Head of caudate nucleus (tissue), 42 donors: ENCODE measurements at regions not wholly inside any gene's neighbourhood (a gene's known extent, or its start where the extent isn't known, plus 50 kb on each side); places are given as distances from the start of the nearest gene placed in this dataset.
"Not testable (repeated sequence)": the region's sequence is repeated elsewhere in the genome, so short reads cannot be mapped to it uniquely, and the experiment has no call there.

Experiments used
- DNase-seq, 42 donors: peaks; one replicate each; pipeline versions ENCODE4 v3.0.0 to v3.0.0-alpha.2; 2020 to 2021; ENCODE audit warnings: mixed read lengths in 7 of 42
- intact Hi-C: fragments of 100-400 bp; cut with DNase I; formaldehyde crosslinking; loops from one replicate; pipeline ENCODE4 v1.15.0; 2022

GRCh38 chr4:81737865-81738559, 266.3 kb upstream of the RASGEF1B start:
- intact Hi-C loops, result no loop called here
- no peak for DNase-seq

GRCh38 chr4:81736324-81736723, 264.6 kb upstream of the RASGEF1B start:
- intact Hi-C loops, result no loop called here
- DNase-seq, result no peak

DNA sequence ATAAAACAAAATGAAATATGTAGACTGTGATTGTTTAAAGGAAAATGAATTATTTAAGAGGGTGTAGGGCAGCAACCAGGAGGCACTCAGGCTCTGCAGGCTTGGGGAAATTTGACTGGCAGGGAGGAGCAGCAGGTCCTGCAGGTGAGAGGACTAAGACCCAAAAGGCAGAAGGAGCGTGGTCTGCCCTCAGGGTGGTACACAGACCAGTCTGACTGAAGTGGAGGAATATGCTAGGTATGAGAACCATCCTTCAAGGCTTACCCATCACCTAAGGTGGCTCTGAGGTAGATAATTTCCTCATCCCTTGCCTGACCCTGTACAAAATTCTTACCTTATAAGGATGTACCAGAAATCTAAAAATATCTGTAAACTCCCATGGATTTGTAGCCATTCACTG, 261.3 kb upstream of the RASGEF1B start:
- intact Hi-C loops, result no loop called here
- DNase-seq, result no peak

DNA sequence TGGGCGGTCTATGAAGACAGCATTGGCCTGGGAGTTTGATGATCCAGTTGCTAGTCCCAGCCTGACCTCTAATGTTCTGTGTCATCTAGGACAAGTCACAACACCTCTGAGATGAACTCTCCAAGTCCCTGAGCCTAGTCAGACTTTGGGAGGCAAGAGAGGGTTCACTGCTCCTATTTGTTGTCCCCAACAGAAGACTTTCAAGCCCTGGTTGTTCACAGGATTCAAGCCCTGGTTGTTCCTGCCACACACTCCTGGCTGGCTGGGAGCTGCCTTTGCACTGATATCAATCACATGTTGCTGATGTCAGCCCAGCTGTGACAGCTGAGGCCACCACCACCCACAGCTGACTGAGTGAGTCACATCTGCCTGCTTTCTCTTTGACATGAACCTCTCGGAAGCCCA, 253.2 kb upstream of the RASGEF1B start:
- peak; percentile 21 to 88 (median 70) for DNase-seq

DNA sequence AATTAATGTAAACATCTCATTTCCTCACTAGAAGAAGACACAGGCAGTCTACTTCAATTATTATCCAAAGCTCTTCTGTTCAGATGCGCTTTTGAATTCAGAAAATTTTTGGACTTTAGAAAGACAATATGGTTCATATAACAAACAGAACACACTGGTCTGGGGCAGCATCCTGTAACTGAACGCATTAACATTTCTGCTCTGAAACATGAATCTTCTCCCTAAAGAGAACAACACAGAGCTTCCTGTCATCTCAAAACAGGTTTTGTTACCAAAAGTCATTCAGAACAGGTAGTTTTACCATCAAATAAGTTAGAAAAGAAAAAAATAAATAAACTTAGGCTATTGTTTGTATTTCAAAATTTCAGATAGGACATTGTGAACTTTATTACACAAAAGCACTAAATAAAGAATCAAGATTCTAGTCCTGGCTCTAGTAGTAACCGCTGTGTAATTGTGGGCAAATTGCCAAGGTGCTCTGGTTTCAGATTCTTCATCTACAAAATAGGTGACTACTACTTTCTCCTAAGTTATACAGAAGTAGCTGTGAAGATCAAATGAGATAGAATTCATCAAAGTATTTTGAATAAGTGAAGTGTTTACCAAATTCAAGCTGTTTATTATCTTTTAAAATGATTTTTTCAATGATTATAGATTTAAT, 252.3 kb upstream of the RASGEF1B start:
- DNase-seq, result peak in 7 of 42 donors; percentile 7 to 62 (median 24)
- intact Hi-C loops, result no loop called here

More for the DNA sequence above, 253.2 kb upstream of the RASGEF1B start:
- intact Hi-C loops, result no loop called here

DNA sequence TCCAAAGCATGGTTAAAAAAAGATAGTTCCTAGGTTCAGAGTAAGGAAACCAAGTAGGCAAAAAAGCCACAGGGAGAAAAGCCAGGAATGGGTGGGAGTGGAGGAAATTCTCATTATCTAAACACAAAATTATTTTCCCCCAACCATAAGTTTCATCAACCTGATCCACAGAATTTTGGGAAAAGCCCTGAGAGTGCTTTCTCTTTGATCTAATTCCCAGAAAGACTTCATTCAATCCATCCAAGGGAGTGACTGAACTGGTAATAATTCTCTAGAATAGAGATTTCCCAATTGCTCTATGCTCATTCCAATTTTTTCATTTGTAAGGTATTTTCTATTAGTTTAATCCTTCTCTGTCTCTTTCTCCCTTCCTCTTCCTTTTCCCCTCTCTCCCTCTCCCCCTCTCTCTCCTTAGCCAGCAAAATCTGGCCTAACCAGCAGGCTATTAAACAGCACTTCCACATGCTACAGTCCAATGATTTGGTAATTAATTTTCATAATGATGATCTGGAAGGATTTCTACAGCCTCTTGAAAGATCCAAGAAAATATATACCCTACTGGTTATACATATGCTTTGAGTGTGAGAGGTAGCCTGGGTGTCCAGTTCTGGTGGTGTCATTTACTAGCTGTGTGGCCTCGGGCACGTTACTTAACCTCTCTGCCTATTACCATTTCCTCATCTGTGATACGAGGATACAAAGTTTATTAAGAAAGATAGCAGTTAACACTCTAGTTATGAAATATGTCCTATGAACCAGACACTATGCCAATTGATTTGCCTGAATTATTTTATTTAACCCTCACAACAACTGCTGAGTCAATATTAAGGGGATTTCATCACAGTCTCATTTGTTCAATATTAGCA, 251.5 kb upstream of the RASGEF1B start:
- DNase-seq, result no peak
- intact Hi-C loops, result no loop called here

GRCh38 chr4:81722290-81722851, 250.7 kb upstream of the RASGEF1B start:
- DNase-seq, result no peak
- intact Hi-C loops, result no loop called here

- no peak for DNase-seq
- intact Hi-C loops, result no loop called here
Measured at GRCh38 chr4:81715757-81716156, 244.1 kb upstream of the RASGEF1B start.

- DNase-seq, intact Hi-C loops: not testable (repeated sequence)
Measured at GRCh38 chr4:81715357-81715756, 243.7 kb upstream of the RASGEF1B start.

DNA sequence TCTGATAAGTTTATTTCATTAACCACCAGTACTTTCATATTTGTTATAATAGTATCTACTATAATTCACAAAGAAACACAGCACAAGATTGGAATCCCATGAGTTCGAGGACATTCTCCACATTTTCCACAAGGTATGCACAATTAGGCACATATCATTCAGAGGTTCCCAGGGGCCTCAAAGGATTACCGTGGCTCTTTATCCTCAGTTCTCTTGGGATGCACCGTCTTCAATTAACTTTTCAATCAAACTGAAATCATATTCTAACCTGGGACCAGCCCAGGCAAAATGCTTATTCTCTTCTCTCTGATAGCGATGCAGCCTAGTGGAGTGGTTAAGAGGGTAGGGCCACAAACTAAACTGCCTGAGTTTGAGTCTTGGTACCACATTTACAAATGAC, 242.6 kb upstream of the RASGEF1B start:
- DNase-seq, result no peak
- intact Hi-C loops, result no loop called here

GRCh38 chr4:81712714-81713113, 241.0 kb upstream of the RASGEF1B start:
- DNase-seq, result no peak
- intact Hi-C loops, result no loop called here

GRCh38 chr4:81704461-81704860, 232.8 kb upstream of the RASGEF1B start:
- intact Hi-C loops, result no loop called here
- DNase-seq, result no peak

DNA sequence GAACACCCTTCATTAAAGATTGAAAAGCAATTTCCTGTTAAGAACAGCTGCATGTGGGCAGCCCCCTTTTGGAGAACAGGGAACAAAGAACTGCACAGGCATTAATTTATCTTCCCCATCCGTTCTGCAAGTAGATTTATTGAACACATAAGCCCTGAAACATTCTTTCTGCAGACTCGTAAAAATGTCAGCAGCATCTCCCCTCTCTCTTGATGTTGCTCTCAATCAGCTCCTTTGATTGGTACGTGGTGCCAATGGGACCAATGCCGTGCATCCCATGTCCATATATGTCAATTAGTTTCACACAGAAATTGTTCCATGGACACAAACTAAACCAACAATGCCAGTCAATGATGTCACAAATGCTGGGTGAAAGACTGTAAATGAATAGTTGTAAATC, 228.5 kb upstream of the RASGEF1B start:
- no peak for DNase-seq

GRCh38 chr4:81698538-81699296, 227.0 kb upstream of the RASGEF1B start:
- DNase-seq, result no peak

More for the DNA sequence above, 228.5 kb upstream of the RASGEF1B start:
- intact Hi-C loops, result no loop called here

DNA sequence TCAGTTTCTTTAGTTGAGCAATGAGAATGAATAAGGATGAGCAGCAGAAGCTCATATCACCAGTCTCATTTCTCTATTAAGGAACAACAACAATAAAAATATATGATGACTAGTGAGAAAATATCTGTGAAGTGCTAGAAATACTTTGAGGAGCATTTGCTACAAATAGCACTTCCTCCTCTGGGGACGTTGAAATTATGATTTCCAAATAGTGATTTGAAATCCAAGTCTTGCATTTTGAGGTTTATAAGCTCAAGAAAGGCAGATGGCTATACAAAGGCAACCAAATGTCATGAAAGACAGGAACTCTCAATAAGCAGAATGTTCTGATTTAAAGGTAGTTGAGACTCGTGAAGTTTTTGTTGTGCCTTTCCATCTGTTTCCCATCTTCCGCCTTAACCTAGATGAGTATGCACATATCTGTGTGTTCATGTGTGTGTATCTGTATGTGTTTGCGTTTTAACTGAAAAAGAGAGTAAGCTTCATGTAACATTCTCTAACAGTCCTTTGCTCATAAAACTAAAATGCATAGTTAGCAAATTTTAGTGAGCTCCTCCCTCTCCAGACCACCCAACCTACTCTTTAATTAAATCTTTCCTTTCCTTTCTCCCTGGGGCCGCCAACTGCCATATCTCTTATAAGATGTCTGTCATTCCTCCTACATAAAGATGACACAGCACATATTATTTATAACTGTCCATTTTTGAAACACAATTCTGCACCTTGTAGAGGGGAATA, 222.6 kb upstream of the RASGEF1B start:
- intact Hi-C loops, result no loop called here
- no peak for DNase-seq

More at GRCh38 chr4:81698538-81699296, 227.0 kb upstream of the RASGEF1B start:
- intact Hi-C loops, result no loop called here

DNA sequence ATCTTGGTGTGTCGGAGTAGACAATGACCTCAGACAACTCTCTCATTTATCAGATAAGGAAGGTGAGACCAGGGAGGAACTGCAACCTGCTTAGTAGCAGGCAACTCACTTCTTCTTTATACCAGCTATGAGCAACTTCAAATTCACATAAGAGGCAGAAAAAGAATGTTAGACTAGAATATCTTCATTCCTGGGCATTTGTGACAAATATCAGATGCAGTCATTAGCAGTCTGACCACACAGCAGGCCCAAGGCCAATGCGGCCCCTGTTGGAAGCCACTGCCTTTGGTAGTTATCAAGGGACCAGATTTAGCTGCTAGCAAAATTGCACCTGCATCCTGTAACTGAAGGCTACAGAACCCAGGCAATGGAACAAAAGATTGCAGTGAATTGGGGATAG, 219.2 kb upstream of the RASGEF1B start:
- no peak for DNase-seq
- intact Hi-C loops, result no loop called here

GRCh38 chr4:81688085-81688484, 216.4 kb upstream of the RASGEF1B start:
- peak in 11 of 42 donors; percentile 6 to 51 (median 26) for DNase-seq
- intact Hi-C loops, result no loop called here

DNA sequence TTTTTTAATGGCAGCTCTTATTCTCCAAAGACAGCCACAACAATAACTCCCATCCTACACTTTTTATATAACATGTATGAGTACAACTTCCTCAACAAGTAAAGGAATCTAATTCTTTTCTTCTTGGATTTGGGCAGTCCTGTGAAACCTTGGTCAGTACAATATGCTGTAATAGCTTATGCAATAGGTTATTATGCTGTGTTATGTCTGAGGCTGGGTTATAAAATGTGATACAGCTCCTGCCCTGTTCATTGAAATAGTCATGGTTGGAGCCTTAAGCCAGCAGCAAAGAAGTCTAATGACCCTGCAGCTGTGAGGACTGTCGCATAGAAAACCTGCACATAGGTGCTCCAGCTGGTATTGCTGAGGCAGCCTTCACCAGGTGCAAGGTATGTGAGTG, 215.8 kb upstream of the RASGEF1B start:
- no peak for DNase-seq
- intact Hi-C loops, result no loop called here
